GM12878 (cell line): ENCODE measurements at regions not wholly inside any gene's neighbourhood (a gene's known extent, or its start where the extent isn't known, plus 50 kb on each side); places are given as distances from the start of the nearest gene placed in this dataset.
"Not testable (repeated sequence)": the region's sequence is repeated elsewhere in the genome, so short reads cannot be mapped to it uniquely, and the experiment has no call there.

Experiments
- ATAC-seq: fragments of 200-7000 bp; cut with Tn5 transposase; 3 replicates; pipeline ENCODE4 v1.9.1; 2020; ENCODE audit warnings: mild to moderate bottlenecking, moderate library complexity
- BruUV-seq: library from RNA; stranded (reverse); fragments of 400-500 nt; replicated peaks from 2 replicates; lab custom pipeline; 2021; lab: Mats Ljungman, UMichigan
- CTCF ChIA-PET: fragments of 300-600 bp; sonication (Branson Sonifier 250); formaldehyde crosslinking; extraction: SDS; loops from one replicate; lab custom pipeline; 2021; ENCODE audit warnings: inconsistent platforms; lab: Yijun Ruan, JAX
- POLR2A ChIA-PET: fragments of 350-600 bp; formaldehyde crosslinking; extraction: SDS; loops from one replicate; lab custom pipeline; 2021; ENCODE audit warnings: inconsistent platforms; lab: Charles Lee
- RAD21 ChIA-PET: fragments of 300-600 bp; sonication (Branson Sonifier 250); formaldehyde crosslinking; loops from one replicate; lab custom pipeline; 2023; ENCODE audit warnings: antibody characterized with exemption; ENCODE audit not compliant: unreplicated experiment; lab: Charles Lee
- SMC1A ChIA-PET: fragments of 300-600 bp; sonication (Branson Sonifier 250); formaldehyde crosslinking; loops from one replicate; lab custom pipeline; 2023; ENCODE audit not compliant: unreplicated experiment, uncharacterized antibody; lab: Charles Lee
- DNase-seq: peaks from one replicate; pipeline ENCODE4 v3.0.0-alpha.2; 2011; ENCODE audit warnings: low read depth, low spot score
- FAIRE-seq: peaks from 3 replicates; lab custom pipeline; 2011; peaks lifted over from hg19 to GRCh38; lab: Jason Lieb, UNC
- H2AFZ ChIP-seq: 2 replicates; pipeline ENCODE4 v1.6.0; 2011; ENCODE audit warnings: low read depth, low read length, control low read depth; ENCODE audit not compliant: control insufficient read depth
- H3K27ac ChIP-seq: 2 replicates; pipeline ENCODE4 v1.5.1; 2011; ENCODE audit warnings: control low read depth; ENCODE audit not compliant: control insufficient read depth, insufficient read depth
- H3K27me3 ChIP-seq, 2 experiments: replicated peaks in 1 of 2; 2 replicates each; pipeline versions ENCODE4 v1.6.0 to v1.6.1; 2011; ENCODE audit warnings: low read length in 1 of 2; ENCODE audit not compliant: control insufficient read depth in 2 of 2, insufficient read depth in 2 of 2
- H3K36me3 ChIP-seq, 2 experiments: 2 replicates each; pipeline ENCODE4 v1.5.1; 2011; ENCODE audit warnings: low read length in 1 of 2; ENCODE audit not compliant: control insufficient read depth in 2 of 2, insufficient read depth in 2 of 2
- H3K4me1 ChIP-seq: 2 replicates; pipeline ENCODE4 v1.6.1; 2011; ENCODE audit warnings: mild to moderate bottlenecking, low read length, moderate library complexity, mixed read lengths; ENCODE audit not compliant: control insufficient read depth, insufficient read depth
- H3K4me2 ChIP-seq: 2 replicates; pipeline ENCODE4 v1.6.0; 2011; ENCODE audit warnings: control low read depth; ENCODE audit not compliant: control insufficient read depth, insufficient read depth
- H3K4me3 ChIP-seq: fragments of 200-600 bp; sonication (generic); 2 replicates; pipeline ENCODE4 v1.5.1; 2016
- H3K79me2 ChIP-seq: 2 replicates; pipeline ENCODE4 v1.6.0; 2011; ENCODE audit warnings: low read length; ENCODE audit not compliant: control insufficient read depth, insufficient read depth
- H3K9ac ChIP-seq: 2 replicates; pipeline ENCODE4 v1.8.0; 2011; ENCODE audit warnings: low read length, control low read depth, mixed read lengths; ENCODE audit not compliant: control insufficient read depth, insufficient read depth
- H3K9me3 ChIP-seq: replicated peaks from 3 replicates; pipeline ENCODE4 v1.5.1; 2011; ENCODE audit warnings: mild to moderate bottlenecking, low read length; ENCODE audit not compliant: control insufficient read depth, insufficient read depth
- H4K20me1 ChIP-seq: 2 replicates; pipeline ENCODE4 v1.6.0; 2011; ENCODE audit not compliant: control insufficient read depth, insufficient read depth
- POLR2A ChIP-seq: IDR thresholded peaks from 2 replicates; pipeline ENCODE4 v1.6.1; 2011; ENCODE audit warnings: low read depth, mild to moderate bottlenecking, low read length
- POU2F2 ChIP-seq: IDR thresholded peaks from 3 replicates; pipeline ENCODE4 v1.6.1; 2011; ENCODE audit warnings: low read depth, mild to moderate bottlenecking, low read length, borderline replicate concordance
- WGBS: methylation state at CpG from one replicate; pipeline ENCODE4 v1.1.6; 2016; ENCODE audit warnings: low lambda C conversion rate; ENCODE audit not compliant: insufficient replicate concordance, insufficient coverage; ENCODE audit errors: missing lambda C conversion rate; 5-methylcytosine and 5-hydroxymethylcytosine counted together
- in situ Hi-C: fragments of 300-500 bp; cut with MboI; formaldehyde crosslinking; loops from 9 replicates; pipeline ENCODE4 v1.14.3; 2018; ENCODE audit warnings: mixed read lengths
- intact Hi-C: fragments of 100-400 bp; cut with micrococcal nuclease; formaldehyde crosslinking; loops from one replicate; pipeline ENCODE4 v1.14.2; 2022; ENCODE audit not compliant: unreplicated experiment
- TF ChIP-seq, protein P1 (sequence below): fragments of 450-650 bp; formaldehyde crosslinking; IDR thresholded peaks from 2 replicates; pipeline ENCODE4 v1.5.0; 2022; ENCODE audit warnings: mild to moderate bottlenecking, missing genetic modification characterization
- TF ChIP-seq, protein P2 (sequence below): IDR thresholded peaks from 2 replicates; pipeline ENCODE4 v1.6.1; 2011; ENCODE audit warnings: borderline replicate concordance, low read depth, mild to moderate bottlenecking, moderate library complexity, low read length; ENCODE audit not compliant: insufficient read depth, poor library complexity, severe bottlenecking

DNA sequence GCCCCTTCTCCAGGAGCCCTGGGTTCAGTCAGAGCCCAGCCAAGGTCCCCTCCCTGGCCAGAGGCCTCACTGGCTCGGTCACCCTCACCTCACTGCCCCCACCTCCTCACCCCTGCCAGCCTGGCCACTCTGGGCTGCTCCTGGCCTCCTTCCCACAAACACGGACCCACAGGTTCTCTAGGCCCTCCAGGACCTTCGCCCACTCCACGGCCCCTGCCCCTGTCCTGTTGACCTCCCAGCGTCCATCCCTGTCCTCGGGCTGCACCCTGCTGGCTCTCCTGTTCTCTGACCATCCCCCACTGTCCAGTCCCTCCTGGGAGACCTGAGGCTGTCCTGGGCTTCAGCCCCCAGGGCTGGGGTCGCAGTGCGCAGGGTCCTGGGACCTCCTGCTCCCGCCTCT is 173.3 kb downstream of the TMEM121 start:
- in situ Hi-C loops: loop anchor here (10.0 kb wide), 2 partner anchors 115 to 575 kb away; no protein-coding TSS in a partner anchor
- peak overlapping the region; percentile 30; the same call in 1 of the 2 replicates for H3K4me2 ChIP-seq
- WGBS: 34% methylated on average over 9 of the region's 9 CpGs
- peaks cover 31% of the 10 kb centered on the region for H3K79me2 ChIP-seq
- H3K4me3 ChIP-seq, H3K9me3 ChIP-seq, H3K27me3 ChIP-seq, FAIRE-seq, SMC1A ChIA-PET, H3K36me3 ChIP-seq, H4K20me1 ChIP-seq, POLR2A ChIA-PET, RAD21 ChIA-PET, CTCF ChIA-PET, BruUV-seq, DNase-seq, H2AFZ ChIP-seq: not testable (repeated sequence)
- peak overlapping the region; percentile 98 for H3K27ac ChIP-seq
- ATAC-seq: peak; percentile 0
- peak overlapping the region; percentile 64 for H3K9ac ChIP-seq
- H3K4me1 ChIP-seq: peaks cover 44% of the 10 kb centered on the region
- TF ChIP-seq POLR2A: peak; percentile 62; the same call in 1 of the 2 replicates
- intact Hi-C loops: loop anchor here (5.0 to 10.0 kb wide), 2 partner anchors 163 to 575 kb away; no protein-coding TSS in a partner anchor

DNA sequence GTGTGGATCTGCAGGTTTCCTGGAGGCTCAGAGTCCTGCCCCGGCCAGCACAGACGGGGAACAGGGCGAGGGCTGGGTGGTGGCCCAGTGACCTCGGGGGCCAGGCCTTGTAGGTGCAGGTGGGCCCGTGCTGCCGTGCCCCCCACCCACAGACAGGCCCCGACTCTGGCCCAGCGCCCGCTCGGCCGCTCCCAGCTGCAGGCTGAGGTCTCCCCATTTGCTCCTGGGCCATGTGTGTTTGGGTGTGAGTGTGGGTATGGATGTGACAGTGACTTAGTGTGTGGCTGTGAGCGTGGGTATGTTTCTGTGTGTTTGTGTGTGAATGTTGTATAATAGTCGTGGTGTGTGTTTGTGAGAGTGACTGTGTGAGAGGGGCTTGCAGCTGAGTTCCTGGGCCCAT is 173.8 kb downstream of the TMEM121 start:
- RAD21 ChIA-PET, H2AFZ ChIP-seq, SMC1A ChIA-PET, H3K27me3 ChIP-seq: not testable (repeated sequence)
- peaks cover 41% of the 10 kb centered on the region for H3K4me1 ChIP-seq
- BruUV-seq: TSS peak; percentile 97
- peak; percentile 3 for ATAC-seq
- 0 out of 3 replicates have a peak, but pooled peaks have one; percentile 7 for TF ChIP-seq POU2F2
- TF ChIP-seq, protein P1, sequence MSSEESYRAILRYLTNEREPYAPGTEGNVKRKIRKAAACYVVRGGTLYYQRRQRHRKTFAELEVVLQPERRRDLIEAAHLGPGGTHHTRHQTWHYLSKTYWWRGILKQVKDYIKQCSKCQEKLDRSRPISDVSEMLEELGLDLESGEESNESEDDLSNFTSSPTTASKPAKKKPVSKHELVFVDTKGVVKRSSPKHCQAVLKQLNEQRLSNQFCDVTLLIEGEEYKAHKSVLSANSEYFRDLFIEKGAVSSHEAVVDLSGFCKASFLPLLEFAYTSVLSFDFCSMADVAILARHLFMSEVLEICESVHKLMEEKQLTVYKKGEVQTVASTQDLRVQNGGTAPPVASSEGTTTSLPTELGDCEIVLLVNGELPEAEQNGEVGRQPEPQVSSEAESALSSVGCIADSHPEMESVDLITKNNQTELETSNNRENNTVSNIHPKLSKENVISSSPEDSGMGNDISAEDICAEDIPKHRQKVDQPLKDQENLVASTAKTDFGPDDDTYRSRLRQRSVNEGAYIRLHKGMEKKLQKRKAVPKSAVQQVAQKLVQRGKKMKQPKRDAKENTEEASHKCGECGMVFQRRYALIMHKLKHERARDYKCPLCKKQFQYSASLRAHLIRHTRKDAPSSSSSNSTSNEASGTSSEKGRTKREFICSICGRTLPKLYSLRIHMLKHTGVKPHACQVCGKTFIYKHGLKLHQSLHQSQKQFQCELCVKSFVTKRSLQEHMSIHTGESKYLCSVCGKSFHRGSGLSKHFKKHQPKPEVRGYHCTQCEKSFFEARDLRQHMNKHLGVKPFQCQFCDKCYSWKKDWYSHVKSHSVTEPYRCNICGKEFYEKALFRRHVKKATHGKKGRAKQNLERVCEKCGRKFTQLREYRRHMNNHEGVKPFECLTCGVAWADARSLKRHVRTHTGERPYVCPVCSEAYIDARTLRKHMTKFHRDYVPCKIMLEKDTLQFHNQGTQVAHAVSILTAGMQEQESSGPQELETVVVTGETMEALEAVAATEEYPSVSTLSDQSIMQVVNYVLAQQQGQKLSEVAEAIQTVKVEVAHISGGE (CRISPR knock-in tag): 0 out of 2 replicates have a peak, but pooled peaks have one; percentile 1
- TF ChIP-seq, protein P2, sequence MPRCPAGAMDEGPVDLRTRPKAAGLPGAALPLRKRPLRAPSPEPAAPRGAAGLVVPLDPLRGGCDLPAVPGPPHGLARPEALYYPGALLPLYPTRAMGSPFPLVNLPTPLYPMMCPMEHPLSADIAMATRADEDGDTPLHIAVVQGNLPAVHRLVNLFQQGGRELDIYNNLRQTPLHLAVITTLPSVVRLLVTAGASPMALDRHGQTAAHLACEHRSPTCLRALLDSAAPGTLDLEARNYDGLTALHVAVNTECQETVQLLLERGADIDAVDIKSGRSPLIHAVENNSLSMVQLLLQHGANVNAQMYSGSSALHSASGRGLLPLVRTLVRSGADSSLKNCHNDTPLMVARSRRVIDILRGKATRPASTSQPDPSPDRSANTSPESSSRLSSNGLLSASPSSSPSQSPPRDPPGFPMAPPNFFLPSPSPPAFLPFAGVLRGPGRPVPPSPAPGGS: peak; percentile 22
- TF ChIP-seq, all 136 proteins: peak for 3; not testable (repeated sequence) for 133
- FAIRE-seq, H3K36me3 ChIP-seq, CTCF ChIA-PET, DNase-seq, H4K20me1 ChIP-seq, H3K9me3 ChIP-seq, H3K4me3 ChIP-seq: not testable (repeated sequence)
- in situ Hi-C loops (loop anchor here (10.0 kb wide), 2 partner anchors 115 to 575 kb away; no protein-coding TSS in a partner anchor), intact Hi-C loops (loop anchor here (5.0 to 10.0 kb wide), 2 partner anchors 162 to 575 kb away; no protein-coding TSS in a partner anchor)
- peak overlapping the region; percentile 64 for H3K9ac ChIP-seq
- WGBS: 44% methylated on average over 13 of the region's 13 CpGs
- H3K79me2 ChIP-seq: peaks cover 27% of the 10 kb centered on the region
- POLR2A ChIA-PET: interaction anchor here (0.9 kb wide), 1 partner anchor 162 kb away, joined by 3 read pairs; no protein-coding TSS in a partner anchor
- peak overlapping the region; percentile 80; the same call in 1 of the 2 replicates for H3K4me2 ChIP-seq
- H3K27ac ChIP-seq: peak overlapping the region; percentile 98
